Stomach smooth muscle (tissue), 2 donors: ENCODE measurements at regions not wholly inside any gene's neighbourhood (a gene's known extent, or its start where the extent isn't known, plus 50 kb on each side); places are given as distances from the start of the nearest gene placed in this dataset.

Source experiments
- H3K27ac ChIP-seq: one replicate; pipeline ENCODE4 v1.7.0; 2013; ENCODE audit warnings: mild to moderate bottlenecking, low read length, inconsistent platforms
- H3K27me3 ChIP-seq, 2 donors: one replicate each; pipeline ENCODE4 v1.7.0; 2013; ENCODE audit warnings: low read length in 2 of 2; ENCODE audit not compliant: insufficient read depth in 2 of 2, control insufficient read depth in 1 of 2
- H3K36me3 ChIP-seq, 2 donors: one replicate each; pipeline ENCODE4 v1.7.0; 2013; ENCODE audit warnings: low read length in 2 of 2; ENCODE audit not compliant: control insufficient read depth in 2 of 2, insufficient read depth in 2 of 2
- H3K4me1 ChIP-seq: one replicate; pipeline ENCODE4 v1.7.0; 2013; ENCODE audit warnings: low read length; ENCODE audit not compliant: control insufficient read depth, insufficient read depth
- H3K4me3 ChIP-seq, 2 donors: one replicate each; pipeline ENCODE4 v1.7.0; 2013; ENCODE audit warnings: low read length in 2 of 2
- H3K9ac ChIP-seq, 2 donors: one replicate each; pipeline ENCODE4 v1.7.0; 2013; ENCODE audit warnings: low read length in 2 of 2, mild to moderate bottlenecking in 1 of 2
- H3K9me3 ChIP-seq, 2 donors: one replicate each; pipeline ENCODE4 v1.7.0; 2013; ENCODE audit warnings: low read length in 2 of 2; ENCODE audit not compliant: control insufficient read depth in 2 of 2
- donor health status: healthy.
- donor health status: Pancreatic carcinoma.

DNA sequence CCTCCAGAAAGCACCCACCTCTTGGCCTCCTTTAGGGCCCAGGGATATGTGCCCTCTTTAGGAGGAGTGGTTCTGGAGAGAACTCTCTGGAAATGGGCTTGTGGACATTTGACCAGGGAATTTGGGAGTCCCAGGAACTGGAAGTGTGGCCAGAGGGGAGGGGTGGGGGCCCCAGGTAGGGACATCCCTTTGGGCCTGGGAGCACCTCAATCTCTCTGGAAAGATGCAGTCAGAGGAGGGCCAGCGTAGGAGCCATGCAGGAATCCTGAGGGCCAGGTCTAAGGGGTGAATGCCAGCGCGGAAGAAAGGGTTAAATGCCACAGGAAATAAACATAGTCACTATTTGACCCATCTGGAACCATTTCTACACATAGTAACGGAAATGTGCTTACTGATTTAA, 50.3 kb upstream of the ITGA11 start:
- Histone ChIP-seq H3K4me3 (no peak overlapping the region), H3K4me1 (peaks cover 14% of the 10 kb centered on the region), H3K9ac (no peak overlapping the region), H3K36me3 (no peaks in the 10 kb centered on the region), H3K27me3 (peaks cover 7 to 9% of the 10 kb centered on the region in 2 donors), H3K27ac (no peak overlapping the region), H3K9me3 (no peaks in the 10 kb centered on the region)

DNA sequence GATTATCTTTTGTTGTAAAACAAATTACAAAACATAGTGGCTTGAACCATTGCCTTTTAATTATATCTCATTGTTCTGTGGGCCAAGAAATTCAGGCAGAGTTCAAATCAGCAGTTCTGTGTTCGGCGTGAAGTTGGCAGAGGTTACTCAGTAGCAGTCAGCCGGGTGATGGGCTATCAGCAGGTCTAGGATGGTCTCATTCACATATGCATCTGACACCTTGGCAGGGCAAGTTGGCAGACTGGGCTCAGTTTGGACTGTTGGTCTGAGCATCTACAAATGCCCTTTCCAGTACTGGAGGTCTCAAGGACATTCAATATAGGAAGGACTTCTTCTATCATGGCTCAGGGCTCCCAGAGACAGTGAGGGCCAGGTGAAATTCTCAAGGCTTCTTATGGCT, 51.2 kb upstream of the ITGA11 start:
- Histone ChIP-seq H3K27me3 (peaks cover 7 to 10% of the 10 kb centered on the region in 2 donors), H3K4me1 (peaks cover 16% of the 10 kb centered on the region)

DNA sequence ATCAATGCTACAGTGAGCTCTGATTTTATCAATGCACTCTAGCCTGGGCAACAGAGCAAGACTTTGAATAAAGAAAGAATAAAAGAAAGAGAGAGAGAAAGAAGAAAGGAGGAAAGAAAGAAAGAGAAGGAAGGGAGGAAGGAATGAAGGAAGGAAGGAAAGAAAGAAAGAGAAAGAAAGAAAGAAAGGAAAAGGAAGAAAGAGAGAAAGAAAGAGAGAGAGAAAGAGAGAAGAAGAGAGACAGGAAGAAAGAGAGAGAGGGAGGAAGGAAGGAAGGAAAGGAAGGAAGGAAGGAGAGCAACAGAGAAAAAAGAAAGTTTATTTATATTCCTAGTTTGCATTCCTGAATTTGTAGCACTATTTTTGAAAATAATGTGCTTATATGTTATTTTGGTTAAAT, 52.3 kb upstream of the ITGA11 start:
- peaks cover 7 to 10% of the 10 kb centered on the region in 2 donors for H3K27me3 ChIP-seq
- no peaks in the 10 kb centered on the region for H3K36me3 ChIP-seq
- no peak overlapping the region for H3K4me3 ChIP-seq
- peaks cover 16% of the 10 kb centered on the region for H3K4me1 ChIP-seq
- no peak overlapping the region for H3K9ac ChIP-seq
- no peak overlapping the region for H3K27ac ChIP-seq
- H3K9me3 ChIP-seq: peaks cover 0 to 6% of the 10 kb centered on the region in 2 donors

More for the DNA sequence above, 51.2 kb upstream of the ITGA11 start:
- Histone ChIP-seq H3K4me3 (no peak overlapping the region), H3K36me3 (no peaks in the 10 kb centered on the region), H3K9me3 (peaks cover 0 to 6% of the 10 kb centered on the region in 2 donors), H3K9ac (no peak overlapping the region), H3K27ac (no peak overlapping the region)

DNA sequence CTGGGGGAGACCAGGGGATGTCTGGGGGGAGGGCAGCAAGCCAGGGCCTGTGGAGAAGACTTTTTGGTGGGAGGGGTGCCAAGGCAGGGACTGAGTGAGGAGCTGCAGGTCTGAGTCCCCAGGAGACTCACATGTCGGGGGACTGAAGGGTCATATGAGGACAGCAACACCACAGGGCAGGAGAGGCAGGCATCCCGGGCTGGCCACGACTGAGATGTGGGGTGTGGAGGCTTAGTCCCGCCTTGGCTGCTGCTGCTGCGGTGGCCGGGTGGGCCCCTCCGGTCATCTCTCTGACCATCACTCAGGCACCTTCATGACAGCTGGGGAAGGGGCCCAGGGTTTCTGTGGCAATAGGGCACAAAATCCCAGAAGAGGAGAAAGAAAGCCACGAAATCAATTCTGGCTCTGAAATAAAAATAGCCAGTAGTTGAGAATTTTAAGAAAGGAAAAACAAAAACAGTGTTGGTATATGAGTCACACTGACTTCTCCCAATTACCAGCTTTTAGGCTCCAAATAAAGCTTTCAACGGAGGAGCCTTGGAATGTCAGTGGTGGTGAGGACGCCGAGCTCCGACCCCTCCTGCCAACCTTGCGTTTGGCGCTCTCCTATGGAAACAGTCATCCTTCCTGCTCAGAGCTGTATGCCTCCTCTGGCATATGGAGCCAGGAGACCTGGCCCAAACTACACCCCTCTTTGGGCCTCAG, 52.9 kb upstream of the ITGA11 start:
- no peak overlapping the region for H3K9ac ChIP-seq
- H3K27ac ChIP-seq: no peak overlapping the region
- no peaks in the 10 kb centered on the region for H3K36me3 ChIP-seq

GRCh38 chr15:68485721-68486360, 53.9 kb upstream of the ITGA11 start:
- Histone ChIP-seq H3K9ac (no peak overlapping the region), H3K9me3 (peaks cover 0 to 6% of the 10 kb centered on the region in 2 donors), H3K36me3 (no peaks in the 10 kb centered on the region), H3K4me1 (peaks cover 13% of the 10 kb centered on the region), H3K4me3 (no peak overlapping the region), H3K27ac (no peak overlapping the region), H3K27me3 (peaks cover 6 to 7% of the 10 kb centered on the region in 2 donors)

More for the DNA sequence above, 52.9 kb upstream of the ITGA11 start:
- Histone ChIP-seq H3K9me3 (peaks cover 0 to 6% of the 10 kb centered on the region in 2 donors), H3K27me3 (peaks cover 7 to 10% of the 10 kb centered on the region in 2 donors), H3K4me3 (no peak overlapping the region), H3K4me1 (peaks cover 16% of the 10 kb centered on the region)

- peak overlapping the region; percentile 31 for H3K27ac ChIP-seq
Observed at GRCh38 chr15:68487087-68487843, 55.3 kb upstream of the ITGA11 start.

DNA sequence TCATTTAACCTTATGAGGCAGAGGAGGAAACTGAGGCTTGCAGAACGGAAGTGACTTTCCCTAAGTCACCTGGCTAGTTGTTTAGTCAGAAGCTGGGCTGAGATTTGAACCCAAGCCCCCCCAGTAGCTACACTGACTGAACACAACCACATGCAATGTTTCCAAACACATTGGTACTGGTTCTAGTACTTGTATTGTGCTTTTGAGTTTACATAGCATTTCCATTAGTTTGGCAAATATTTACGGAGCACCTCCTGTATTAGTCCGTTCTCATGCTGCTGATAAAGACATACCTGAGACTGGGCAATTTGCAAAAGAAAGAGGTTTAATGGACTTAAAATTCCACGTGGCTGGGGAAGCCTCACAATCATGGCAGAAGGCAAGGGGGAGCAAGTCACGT, 56.3 kb upstream of the ITGA11 start:
- H3K9ac ChIP-seq: no peak overlapping the region
- H3K27ac ChIP-seq: no peak overlapping the region
- H3K27me3 ChIP-seq: peaks cover 7 to 8% of the 10 kb centered on the region in 2 donors
- H3K9me3 ChIP-seq: peaks cover 0 to 6% of the 10 kb centered on the region in 2 donors
- no peak overlapping the region for H3K4me3 ChIP-seq
- peaks cover 15% of the 10 kb centered on the region for H3K4me1 ChIP-seq
- H3K36me3 ChIP-seq: no peaks in the 10 kb centered on the region

More at GRCh38 chr15:68487087-68487843, 55.3 kb upstream of the ITGA11 start:
- Histone ChIP-seq H3K9me3 (peaks cover 0 to 6% of the 10 kb centered on the region in 2 donors), H3K4me3 (no peak overlapping the region), H3K9ac (no peak overlapping the region), H3K36me3 (no peaks in the 10 kb centered on the region), H3K27me3 (peaks cover 7 to 8% of the 10 kb centered on the region in 2 donors), H3K4me1 (peaks cover 13% of the 10 kb centered on the region)

- no peak overlapping the region for H3K4me3 ChIP-seq
- peaks cover 15% of the 10 kb centered on the region for H3K4me1 ChIP-seq
- H3K36me3 ChIP-seq: no peaks in the 10 kb centered on the region
- H3K27ac ChIP-seq: no peak overlapping the region
- H3K27me3 ChIP-seq: peaks cover 9 to 11% of the 10 kb centered on the region in 2 donors
- no peak overlapping the region for H3K9ac ChIP-seq
- peaks cover 0 to 6% of the 10 kb centered on the region in 2 donors for H3K9me3 ChIP-seq
Observed at GRCh38 chr15:68488966-68489365, 57.0 kb upstream of the ITGA11 start.

- Histone ChIP-seq H3K9me3 (peaks cover 0 to 6% of the 10 kb centered on the region in 2 donors), H3K36me3 (no peaks in the 10 kb centered on the region), H3K27ac (no peak overlapping the region), H3K9ac (no peak overlapping the region), H3K4me3 (no peak overlapping the region), H3K4me1 (peaks cover 15% of the 10 kb centered on the region), H3K27me3 (peaks cover 9 to 12% of the 10 kb centered on the region in 2 donors)
Observed at GRCh38 chr15:68489421-68489820, 57.5 kb upstream of the ITGA11 start.

GRCh38 chr15:68491415-68492106, 59.6 kb upstream of the ITGA11 start:
- Histone ChIP-seq H3K36me3 (no peaks in the 10 kb centered on the region), H3K9ac (no peak overlapping the region), H3K27me3 (peaks cover 2 to 10% of the 10 kb centered on the region in 2 donors), H3K4me3 (no peak overlapping the region), H3K9me3 (peaks cover 0 to 6% of the 10 kb centered on the region in 2 donors), H3K4me1 (peaks cover 6% of the 10 kb centered on the region), H3K27ac (no peak overlapping the region)
